Activated naive CD4-positive, alpha-beta T cell treated with Interleukin-2 at 50 U/mL for 16 hours (primary cell): ENCODE measurements at regions not wholly inside any gene's neighbourhood (a gene's known extent, or its start where the extent isn't known, plus 50 kb on each side); places are given as distances from the start of the nearest gene placed in this dataset.
"Not testable (repeated sequence)": the region's sequence is repeated elsewhere in the genome, so short reads cannot be mapped to it uniquely, and the experiment has no call there.

ENCODE experiments used
- DNase-seq: peaks from one replicate; pipeline ENCODE4 v3.0.0-alpha.2; 2020

- no peak for DNase-seq
Measured at GRCh38 chr1:233722212-233722979, 108.5 kb downstream of the KCNK1 start.

- DNase-seq = no peak
Measured at GRCh38 chr1:233723387-233723786, 109.5 kb downstream of the KCNK1 start.

GRCh38 chr1:233724131-233724631 is 110.3 kb downstream of the KCNK1 start:
- not testable (repeated sequence) for DNase-seq

- no peak for DNase-seq
Measured at GRCh38 chr1:233725423-233725822, 111.5 kb downstream of the KCNK1 start.

GRCh38 chr1:233728721-233729120 is 114.8 kb downstream of the KCNK1 start:
- DNase-seq = no peak

- DNase-seq = no peak
Measured at GRCh38 chr1:233730380-233730779, 116.5 kb downstream of the KCNK1 start.

GRCh38 chr1:233730809-233731208 is 116.9 kb downstream of the KCNK1 start:
- no peak for DNase-seq

GRCh38 chr1:233732206-233732605 is 118.3 kb downstream of the KCNK1 start:
- no peak for DNase-seq

GRCh38 chr1:233734456-233734855 is 120.5 kb downstream of the KCNK1 start:
- DNase-seq = no peak

GRCh38 chr1:233735331-233735730 is 121.4 kb downstream of the KCNK1 start:
- DNase-seq = no peak

GRCh38 chr1:233735847-233736246 is 121.9 kb downstream of the KCNK1 start:
- DNase-seq = no peak

GRCh38 chr1:233737341-233737740 is 123.4 kb downstream of the KCNK1 start:
- no peak for DNase-seq

GRCh38 chr1:233738396-233738795 is 124.5 kb downstream of the KCNK1 start:
- no peak for DNase-seq

GRCh38 chr1:233738850-233739249 is 124.9 kb downstream of the KCNK1 start:
- DNase-seq = no peak

GRCh38 chr1:233744779-233745513 is 131.0 kb downstream of the KCNK1 start:
- DNase-seq = no peak

GRCh38 chr1:233750139-233750538 is 136.2 kb downstream of the KCNK1 start:
- DNase-seq = no peak

- no peak for DNase-seq
Measured at GRCh38 chr1:233759665-233760064, 144.8 kb upstream of the SLC35F3 start.

- DNase-seq = not testable (repeated sequence)
Measured at GRCh38 chr1:233764304-233764703, 140.2 kb upstream of the SLC35F3 start.

- DNase-seq = no peak
Measured at GRCh38 chr1:233777566-233777965, 126.9 kb upstream of the SLC35F3 start.

- no peak for DNase-seq
Measured at GRCh38 chr1:233780049-233780448, 124.4 kb upstream of the SLC35F3 start.

- DNase-seq = no peak
Measured at GRCh38 chr1:233782937-233783586, 121.4 kb upstream of the SLC35F3 start.

- DNase-seq = no peak
Measured at GRCh38 chr1:233787599-233787998, 116.9 kb upstream of the SLC35F3 start.

- no peak for DNase-seq
Measured at GRCh38 chr1:233788687-233789086, 115.8 kb upstream of the SLC35F3 start.

- DNase-seq = no peak
Measured at GRCh38 chr1:233790121-233790520, 114.4 kb upstream of the SLC35F3 start.
